Tibial nerve (tissue), 4 donors: ENCODE measurements at regions not wholly inside any gene's neighbourhood (a gene's known extent, or its start where the extent isn't known, plus 50 kb on each side); places are given as distances from the start of the nearest gene placed in this dataset.

ENCODE experiments used
- CTCF ChIP-seq, 5 experiments: fragments of 200-600 bp in 3 of 5; fragments of 450-650 bp in 2 of 5; sonication (generic) in 3 of 5; IDR thresholded peaks; one replicate each; pipeline ENCODE4 v1.5.1; 2016 to 2019; ENCODE audit warnings: antibody characterized with exemption in 5 of 5, mild to moderate bottlenecking in 3 of 5, moderate library complexity in 2 of 5
- EP300 ChIP-seq, 2 donors: sonication (generic); formaldehyde crosslinking; IDR thresholded peaks; one replicate each; pipeline ENCODE4 v1.6.1; 2017; ENCODE audit warnings: antibody characterized with exemption in 2 of 2, mild to moderate bottlenecking in 1 of 2
- POLR2A ChIP-seq, 2 donors: fragments of 450-650 bp; IDR thresholded peaks; one replicate each; pipeline ENCODE4 v1.6.1; 2017; ENCODE audit warnings: antibody characterized with exemption in 2 of 2, mild to moderate bottlenecking in 2 of 2, moderate library complexity in 2 of 2

GRCh38 chr21:33140288-33140687 is 70.3 kb downstream of the OLIG1 start:
- TF ChIP-seq POLR2A (IDR thresholded peaks at IDR 0.05): no peak
- TF ChIP-seq CTCF (IDR thresholded peaks at IDR 0.05): no peak
- TF ChIP-seq EP300 (IDR thresholded peaks at IDR 0.05): no peak
